ENCODE measurements at regions not wholly inside any gene's neighbourhood (a gene's known extent, or its start where the extent isn't known, plus 50 kb on each side); places are given as distances from the start of the nearest gene placed in this dataset.

GRCh38 chr12:92446083-92446460 is 256.7 kb upstream of the PLEKHG7 start:
- TF ChIP-seq CTCF (IDR thresholded peaks at IDR 0.05) = no peak
- no peak for TF ChIP-seq EP300 (IDR thresholded peaks at IDR 0.05)

Data from A549 (cell line).